HG03025 (cell line): ENCODE measurements at regions not wholly inside any gene's neighbourhood (a gene's known extent, or its start where the extent isn't known, plus 50 kb on each side); places are given as distances from the start of the nearest gene placed in this dataset.
A peak's percentile ranks its signal among the peaks of the same experiment; 100 is the strongest.

Experiments used
- ATAC-seq: cut with Tn5 transposase; IDR thresholded peaks from one replicate; pipeline ENCODE4 v1.9.1; 2021; ENCODE audit warnings: mild to moderate bottlenecking, moderate library complexity; ENCODE audit not compliant: unreplicated experiment, low FRiP score

DNA sequence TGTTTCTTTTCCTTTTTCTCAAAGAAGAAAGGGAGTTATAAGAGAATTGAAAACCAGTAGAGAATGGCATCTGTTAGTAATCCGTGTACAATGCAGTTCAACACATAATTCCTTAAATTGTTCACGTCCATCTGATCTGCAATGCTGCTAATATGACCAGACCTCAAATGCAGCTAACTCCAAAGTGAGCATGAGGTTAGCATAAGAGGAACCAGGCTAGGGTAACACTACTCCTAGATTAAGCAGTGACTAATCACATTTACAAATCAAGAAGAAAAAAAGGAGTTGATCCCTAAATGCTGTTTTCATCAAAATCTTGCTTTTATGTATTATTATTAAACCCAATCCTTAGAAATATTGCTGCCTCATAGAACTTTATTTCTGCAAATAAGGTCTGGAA is 432.7 kb upstream of the ARID1B start:
- ATAC-seq: no peak

DNA sequence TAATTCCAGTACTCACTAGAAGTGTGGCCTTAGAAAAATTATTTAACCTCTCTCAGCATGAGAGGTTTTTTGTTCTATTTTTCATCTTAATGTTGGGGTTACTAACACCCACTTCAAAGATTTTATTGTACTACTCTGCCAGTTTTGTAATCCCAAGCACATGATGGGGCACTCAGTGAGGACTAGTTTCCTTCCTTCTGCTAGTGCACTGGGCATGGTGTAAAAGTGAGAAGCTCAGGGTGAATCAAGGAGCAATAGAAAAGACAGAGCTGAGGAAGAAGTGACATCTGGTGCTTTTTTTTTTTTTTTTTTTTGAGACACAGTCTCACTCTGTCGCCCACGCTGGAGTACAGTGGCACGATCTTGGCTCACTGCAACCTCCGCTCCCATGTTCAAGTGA is 439.4 kb upstream of the ARID1B start:
- ATAC-seq: no peak

DNA sequence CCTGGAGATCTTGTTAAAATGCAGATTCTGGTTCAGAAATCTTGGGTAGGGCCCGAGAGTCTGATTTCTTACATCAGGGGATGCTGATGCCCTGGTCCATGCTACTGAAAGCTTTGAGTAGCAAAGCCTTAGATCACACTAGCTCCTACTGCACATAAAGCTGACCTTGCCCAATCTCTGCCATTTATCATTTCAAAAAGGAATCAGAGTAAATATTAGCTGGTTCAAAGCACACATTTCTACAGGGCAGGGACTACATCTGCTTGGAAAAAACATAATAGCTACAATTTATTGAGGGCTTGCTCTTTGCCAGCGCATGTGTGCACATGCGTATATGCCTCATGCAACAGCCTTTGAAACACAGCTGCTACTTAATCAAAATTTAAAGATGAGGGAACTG is 440.4 kb upstream of the ARID1B start:
- ATAC-seq: no peak

DNA sequence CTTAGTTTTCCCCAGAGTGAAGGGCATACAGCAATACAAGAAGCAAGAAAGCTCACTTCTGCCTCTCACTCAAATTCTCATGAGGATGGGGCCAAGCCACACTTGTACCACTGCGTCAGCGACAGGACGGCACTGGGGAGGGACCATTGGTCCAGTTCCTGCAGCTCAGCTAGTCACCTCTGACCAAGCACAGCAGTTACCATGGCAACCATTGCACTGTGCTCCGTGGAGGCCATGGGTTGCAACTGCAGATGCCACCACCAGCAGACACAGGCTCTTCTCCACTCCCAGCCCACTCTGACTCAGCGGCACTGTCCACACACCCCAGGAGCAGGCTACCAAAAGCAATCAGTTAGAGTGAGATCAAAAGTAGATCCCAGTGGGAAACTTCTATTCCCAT is 441.1 kb upstream of the ARID1B start:
- no peak for ATAC-seq

DNA sequence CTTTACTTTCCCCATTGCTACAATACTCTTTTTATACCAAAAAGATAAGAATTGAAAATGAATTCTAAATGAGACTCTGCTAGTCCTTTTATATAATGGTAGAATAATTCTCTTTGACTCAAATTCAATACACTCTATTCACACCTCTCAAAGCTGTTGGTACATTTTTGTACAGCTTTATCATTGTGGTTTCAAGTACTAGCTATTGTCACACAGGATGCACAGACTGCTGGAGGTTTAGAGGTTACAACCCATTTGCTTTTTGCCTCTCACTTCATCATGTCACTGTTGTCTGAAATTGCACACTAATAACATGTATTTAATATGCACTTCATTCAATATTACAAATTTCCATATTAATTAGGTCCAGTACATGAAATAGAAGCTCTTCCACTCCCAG is 442.2 kb upstream of the ARID1B start:
- no peak for ATAC-seq

DNA sequence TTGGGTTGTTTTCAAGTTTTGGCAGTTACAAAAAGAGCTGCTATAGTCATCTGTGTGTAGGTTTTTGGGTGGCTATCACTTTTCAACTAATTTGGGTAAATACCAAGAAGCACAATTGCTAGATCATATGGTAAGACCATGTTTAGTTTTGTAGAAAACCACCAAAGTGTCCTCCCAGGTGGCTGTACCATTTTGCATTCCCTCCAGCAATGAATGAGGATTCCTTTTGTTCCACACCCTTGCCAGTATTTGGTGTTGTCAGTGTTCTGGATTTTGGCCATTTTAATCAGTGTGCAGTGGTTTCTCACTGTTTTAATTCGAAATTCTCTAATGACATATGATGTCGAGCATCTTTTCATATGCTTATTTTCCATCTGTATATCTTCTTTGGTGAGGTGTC is 457.5 kb upstream of the ARID1B start:
- no peak for ATAC-seq

DNA sequence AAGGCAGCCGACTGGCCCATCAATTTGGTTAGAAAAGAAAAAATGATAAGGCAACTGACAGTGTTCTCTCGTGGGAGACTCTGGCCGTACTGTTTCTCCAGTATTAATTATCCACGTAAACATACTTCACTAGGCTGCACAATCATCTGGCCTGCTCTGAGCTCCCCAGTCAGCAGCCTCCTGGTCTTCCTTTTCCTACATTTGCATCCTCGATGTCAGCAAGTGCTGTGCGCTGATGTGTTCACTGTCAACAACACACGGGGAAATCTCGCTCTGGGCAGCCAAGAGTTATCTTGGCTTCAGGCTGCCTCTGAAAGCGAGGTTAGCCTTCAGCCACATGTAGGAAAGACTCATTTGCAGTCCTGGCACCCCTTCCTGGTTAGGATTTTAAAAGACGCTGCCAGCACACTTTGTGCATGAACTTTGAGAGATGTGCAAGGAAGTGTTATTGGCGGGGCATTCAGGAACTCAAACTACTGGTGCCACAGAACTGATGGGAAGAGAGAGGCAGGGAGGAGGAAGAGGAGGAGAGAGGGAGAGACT is 460.5 kb upstream of the ARID1B start:
- no peak for ATAC-seq

DNA sequence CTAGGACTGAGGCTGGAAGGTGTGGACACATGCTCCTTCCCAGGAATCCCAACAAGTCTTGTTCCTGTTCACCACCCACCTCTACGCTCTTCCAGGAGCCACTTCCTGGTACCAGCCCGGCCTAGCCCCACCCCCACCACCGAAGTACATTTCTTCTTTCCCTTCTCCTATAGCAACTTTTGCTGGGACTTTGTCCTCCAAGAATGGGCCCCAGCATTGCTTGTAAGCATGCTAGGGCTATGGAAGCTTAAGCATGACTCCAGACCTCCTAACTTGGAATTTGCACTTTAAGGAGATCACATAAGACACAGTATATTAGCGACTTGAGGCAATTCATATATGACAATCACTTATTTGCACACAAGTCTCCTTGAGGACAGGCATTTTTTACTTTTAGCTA is 462.0 kb upstream of the ARID1B start:
- no peak for ATAC-seq

DNA sequence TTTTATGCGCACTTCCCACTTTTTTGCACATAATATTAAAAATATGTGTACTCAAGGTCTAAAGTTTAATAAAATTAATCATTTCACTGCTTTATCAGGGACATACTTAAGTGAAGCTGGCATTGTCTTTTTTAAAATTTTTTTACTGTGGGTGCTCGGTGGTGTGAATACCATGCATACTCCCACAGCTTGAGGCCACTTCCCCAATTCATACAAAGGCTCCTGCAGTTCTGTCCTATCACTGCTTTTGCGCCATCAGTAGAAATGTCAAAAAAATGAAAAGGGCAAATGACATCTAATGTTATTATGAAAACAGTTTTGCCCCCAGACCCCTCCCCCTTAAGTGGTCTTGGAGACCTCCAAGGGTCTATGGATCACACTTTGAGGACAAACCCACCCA is 464.1 kb upstream of the ARID1B start:
- ATAC-seq: no peak

DNA sequence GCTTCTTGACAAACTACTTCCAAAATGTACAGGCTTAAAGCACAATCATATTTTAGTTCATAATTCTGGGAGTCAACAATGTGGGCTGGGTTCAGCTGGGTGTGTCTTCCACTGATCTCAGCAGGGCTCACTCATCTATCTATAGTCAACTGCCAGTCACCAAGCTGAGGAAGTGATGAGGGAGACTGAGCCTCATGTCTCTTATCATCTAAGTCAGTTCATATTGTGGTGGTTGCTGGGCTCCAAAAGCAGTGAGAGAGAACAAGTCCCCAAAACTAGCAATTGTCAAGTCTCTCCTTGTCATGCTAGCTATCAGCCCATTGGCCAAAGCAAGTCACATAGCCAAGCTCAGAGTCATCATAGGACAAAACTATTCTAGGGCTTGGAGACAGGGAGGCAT is 465.9 kb upstream of the ARID1B start:
- no peak for ATAC-seq

DNA sequence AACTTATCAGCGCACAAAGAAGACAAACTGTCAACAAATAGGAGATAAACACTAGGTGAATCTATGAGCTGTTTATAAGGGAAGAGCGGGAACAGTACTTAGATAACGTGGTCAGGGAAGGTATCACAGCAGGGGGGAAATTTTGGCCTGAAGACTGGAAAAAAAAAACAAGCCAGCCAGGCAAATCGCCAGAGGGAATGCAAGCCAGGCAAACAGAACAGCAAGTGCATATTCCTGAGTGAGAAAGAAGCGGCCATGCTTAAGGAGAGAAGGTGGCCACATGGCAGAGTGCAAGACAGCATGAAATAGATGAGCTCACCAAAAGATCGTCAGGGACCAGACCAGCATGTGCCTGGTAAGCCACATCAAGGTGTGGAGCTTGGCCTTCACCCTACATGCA is 466.5 kb upstream of the ARID1B start:
- no peak for ATAC-seq

DNA sequence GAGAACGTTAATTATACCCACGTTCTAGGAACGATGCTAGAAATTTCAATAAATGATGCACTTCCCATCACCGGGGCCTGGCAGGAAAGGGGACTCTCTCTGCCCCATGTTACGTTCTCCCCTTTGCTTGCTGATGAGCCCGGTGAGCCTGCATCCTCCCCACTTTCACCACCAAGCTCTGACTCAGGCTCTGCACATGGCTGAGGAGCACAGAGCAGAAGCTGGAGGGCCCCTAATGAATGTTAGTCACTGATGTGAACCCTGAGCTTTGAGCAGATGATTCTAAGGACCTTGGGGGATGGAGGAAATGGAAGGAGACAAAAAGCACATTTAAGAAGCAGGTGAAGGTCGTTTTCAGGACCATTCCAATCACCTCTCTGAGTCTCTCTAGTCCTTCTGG is 468.2 kb upstream of the ARID1B start:
- ATAC-seq: no peak

DNA sequence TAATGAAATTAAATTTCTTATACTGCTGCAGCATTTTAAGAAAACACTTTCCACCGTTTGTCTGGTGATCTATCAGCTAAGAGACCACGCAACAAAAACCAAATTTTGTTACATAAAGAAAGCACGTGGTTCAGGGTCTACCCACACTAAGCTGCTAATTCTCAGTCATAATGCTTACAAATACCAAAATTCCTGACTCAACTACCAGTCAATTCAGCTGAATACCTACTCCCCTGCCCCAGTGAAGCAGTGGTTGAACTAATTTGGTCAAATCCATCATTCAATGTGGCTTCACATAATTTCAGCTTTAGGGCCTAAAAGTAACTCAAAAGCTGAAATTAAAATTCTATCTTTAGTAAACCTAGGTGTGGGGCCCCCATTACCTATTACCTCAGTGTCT is 468.6 kb upstream of the ARID1B start:
- ATAC-seq: no peak

DNA sequence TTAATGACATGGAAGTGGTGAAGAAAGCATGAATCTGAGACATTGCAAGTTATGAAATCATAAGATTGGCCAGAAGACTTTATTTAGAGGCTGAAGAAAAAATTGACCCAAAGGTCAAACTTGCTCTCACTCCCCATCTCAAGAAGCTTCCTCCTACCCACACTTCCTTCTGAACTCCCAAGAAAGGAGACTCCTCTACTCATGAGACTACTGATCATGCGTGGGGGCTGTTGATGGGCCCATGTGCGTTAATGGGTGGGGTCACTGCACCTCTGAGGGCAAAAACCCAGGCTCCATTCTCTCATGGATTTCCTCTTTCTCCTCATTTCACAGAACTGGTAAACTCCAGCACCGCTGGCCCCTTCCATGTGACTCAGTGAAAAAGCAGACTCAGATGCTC is 470.6 kb upstream of the ARID1B start:
- no peak for ATAC-seq

DNA sequence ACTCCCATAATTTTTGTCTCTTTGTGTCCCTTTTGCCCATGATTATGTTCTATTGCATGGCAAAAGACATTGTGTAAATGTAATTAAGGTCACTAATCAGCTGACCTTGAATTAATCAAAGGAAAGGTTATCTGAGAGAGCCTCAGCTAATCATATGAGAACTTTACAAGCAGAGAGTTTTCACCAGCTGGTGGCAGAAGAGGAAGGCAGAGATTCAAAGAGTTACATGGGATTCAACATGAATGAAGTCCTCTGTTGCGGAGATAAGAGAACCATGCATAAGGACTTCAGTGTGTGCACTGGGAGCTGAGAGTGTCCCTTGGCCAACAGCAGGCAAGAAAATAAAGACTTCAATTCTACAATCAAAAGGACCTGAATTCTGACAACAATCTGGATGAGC is 494.1 kb upstream of the ARID1B start:
- no peak for ATAC-seq

DNA sequence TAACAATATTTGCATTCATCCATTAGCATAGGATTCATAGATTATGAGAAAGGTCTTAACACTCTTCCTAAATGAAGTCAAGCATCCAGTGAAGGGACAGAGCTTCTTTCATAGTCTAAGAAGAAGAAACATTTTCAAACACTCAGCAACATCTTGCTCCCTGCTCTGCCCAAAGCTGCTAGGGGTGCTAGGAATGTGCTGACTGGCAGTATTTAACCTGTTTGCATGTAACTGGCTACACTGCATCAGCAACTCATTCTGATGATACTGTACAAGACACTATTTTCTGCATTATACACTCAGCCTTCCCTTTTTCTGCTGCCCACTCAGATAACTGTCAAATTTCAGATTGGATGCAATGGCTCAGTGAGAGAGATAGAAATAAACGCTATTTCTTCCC is 495.1 kb upstream of the ARID1B start:
- ATAC-seq: no peak

DNA sequence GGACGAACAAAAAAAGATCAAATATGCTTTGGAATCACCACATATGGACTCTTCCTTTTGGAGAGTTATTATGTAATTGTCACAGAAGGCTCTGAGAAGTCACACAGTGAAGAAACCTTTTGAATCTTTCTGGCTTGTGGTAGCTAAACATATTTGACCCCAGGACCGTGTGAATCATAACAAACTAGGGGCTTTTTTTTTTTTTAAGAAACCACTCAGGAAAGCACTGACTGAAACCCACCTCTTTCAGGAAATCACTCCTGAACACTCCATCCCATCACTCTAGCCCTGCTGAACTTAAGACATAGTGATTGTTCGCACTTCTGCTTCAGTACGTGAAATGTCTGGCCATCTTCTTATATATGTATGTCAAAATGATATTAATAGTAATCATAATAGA is 495.9 kb upstream of the ARID1B start:
- ATAC-seq: no peak

DNA sequence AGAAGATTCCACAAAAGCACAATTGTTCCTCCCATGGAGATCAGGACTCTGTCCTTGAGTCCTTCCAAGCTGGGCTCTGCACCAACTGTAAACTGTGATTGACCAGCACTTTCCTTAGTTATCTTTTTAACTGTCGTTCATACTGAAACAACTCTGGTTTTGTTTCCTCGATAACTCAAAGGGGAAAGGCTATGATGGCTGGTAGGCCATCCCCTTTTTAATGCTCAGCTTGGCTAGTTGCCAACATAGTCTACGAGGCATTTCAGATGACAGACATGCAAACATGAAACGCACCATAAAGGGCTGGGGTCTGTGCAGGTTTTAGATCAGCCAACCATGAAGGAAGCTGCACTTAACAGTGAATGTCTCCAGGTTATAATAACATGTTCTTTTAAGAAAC is 497.1 kb upstream of the ARID1B start:
- ATAC-seq: peak; percentile 47

DNA sequence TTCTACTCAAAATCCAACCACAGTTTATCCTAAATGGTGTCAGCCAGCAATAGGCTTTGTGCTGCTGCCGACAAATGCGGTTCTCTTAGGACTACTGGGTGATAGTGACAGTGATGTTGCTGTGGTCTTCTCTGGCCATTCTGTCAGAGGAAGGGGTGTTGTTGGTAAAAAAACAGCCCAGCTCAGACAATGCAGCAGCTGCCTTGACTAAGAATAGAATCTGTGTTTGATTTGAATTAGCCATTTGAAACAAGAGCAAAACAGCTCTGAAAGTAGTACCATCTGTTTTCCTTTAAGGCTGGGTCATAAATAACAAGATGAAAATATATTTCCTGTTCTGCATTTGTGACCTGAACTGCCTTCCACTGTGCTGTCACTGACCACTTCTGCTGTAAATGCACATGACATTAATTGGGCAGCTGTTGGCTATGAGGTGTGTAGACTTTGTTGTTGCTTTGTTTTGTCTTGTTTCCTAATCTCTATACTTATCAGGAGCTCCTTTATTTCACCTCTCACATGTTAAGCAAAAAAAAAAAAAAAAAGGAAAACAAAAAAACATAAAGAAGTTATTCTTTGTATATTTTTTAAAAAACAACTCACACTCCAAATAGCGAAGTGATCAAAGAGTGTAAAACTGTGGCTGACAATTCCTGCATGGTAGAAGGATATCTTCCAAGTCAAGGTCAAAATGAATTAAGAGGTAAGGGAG is 497.8 kb upstream of the ARID1B start:
- ATAC-seq: peak; percentile 87

DNA sequence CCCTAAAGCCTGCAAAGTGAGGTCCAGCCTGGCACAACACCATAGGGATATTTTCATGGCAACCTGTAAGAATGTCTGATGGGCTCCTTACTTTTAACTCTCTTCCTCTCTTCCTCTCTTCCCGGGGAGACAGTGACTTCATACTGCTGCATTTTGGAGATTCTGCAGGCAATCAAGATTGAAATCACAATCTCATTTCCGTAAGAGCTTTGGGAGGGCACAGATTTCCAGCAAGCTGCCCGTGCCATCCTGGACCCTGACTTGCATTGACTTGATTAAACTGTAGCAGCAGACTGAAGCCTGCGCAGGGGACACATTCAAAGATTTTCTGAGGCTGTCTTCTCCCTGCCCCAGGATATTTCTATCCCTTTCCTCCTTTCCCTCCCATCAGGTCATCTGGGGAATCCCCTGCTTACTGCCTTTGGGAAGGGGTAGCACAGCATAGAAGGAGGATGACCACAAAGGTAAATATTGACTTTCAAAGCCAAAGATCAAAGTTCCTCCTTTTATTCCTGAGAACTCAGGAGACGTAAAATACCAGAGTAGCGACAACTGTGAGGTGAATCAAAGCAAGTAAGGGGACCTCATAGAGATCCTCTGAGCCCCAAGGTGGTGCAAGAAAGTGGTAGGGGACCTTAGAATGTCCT is 504.0 kb upstream of the ARID1B start:
- ATAC-seq: no peak

DNA sequence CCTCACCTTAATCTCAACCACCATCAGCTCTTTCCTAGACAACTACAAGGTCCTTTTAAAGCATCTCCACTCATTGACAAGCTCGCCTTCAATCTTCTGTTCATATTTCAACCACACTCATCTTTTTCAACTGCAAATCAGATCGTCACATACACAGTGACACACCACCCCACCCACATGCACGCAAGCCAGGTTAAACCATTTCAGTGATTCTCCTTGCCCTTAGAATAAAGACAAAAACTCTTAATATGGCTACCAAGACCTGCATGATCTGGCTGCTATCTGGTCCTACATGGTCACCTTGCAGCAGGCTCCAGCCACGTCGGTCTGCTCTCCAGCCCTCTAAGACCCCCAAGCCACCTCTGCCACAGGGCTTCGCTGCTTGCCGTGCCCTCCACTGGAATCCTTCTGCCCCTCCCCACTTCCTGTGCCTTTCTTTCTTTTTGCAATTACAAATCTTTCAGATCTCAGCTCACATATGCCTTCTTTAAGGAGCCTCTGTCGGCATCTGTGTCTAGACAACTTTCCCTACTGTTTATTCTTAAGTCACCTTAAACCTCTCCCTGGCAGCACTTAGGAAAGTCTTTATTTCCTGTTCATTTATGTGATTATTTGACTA is 507.3 kb upstream of the ARID1B start:
- ATAC-seq: no peak

DNA sequence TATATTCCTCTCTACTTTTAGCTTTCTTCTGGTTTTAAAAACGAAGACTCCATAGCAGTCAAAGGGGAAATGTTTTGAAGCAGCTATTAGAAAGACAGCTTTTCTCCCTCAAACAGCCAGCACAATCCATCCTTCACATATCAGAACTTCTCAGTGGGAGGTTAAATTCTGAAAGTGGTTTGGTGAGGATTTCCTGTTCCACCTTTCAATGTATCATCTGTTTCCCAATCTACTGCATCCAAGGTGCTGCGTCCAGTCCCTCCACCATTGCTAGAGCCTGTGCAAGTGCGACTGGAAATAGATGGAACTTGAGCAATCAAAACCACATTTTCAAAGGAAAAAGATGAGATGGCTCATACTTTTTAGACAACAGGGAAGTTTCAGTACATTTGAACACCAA is 508.3 kb upstream of the ARID1B start:
- ATAC-seq: no peak
